ENCODE measurements at regions not wholly inside any gene's neighbourhood (a gene's known extent, or its start where the extent isn't known, plus 50 kb on each side); places are given as distances from the start of the nearest gene placed in this dataset.

DNA sequence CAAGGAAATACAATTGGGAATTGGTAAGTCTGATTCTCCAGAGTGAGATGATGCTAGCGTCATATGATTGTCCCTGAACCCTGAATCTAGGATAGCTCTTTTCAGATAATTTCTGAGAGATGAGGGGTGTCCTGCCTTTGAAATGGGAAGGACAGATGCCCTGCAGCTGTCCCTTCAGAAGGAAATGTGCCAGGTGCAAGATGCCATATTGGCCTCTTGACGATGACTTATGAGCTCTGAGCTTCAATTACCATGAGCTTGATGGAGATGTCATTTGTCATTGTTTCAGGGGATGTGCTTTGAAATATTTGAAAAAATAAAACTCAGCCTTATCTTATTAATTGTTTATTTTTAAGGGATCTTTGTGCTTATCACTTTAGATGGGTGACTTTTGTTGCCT is 185.1 kb downstream of the DACT1 start:
- TF ChIP-seq RARB (CRISPR knock-in tag; IDR thresholded peaks at IDR 0.05) (no peak), BACH2 (CRISPR knock-in tag; IDR thresholded peaks at IDR 0.05; ENCODE audit: borderline replicate concordance) (no peak), ZFP3 (CRISPR knock-in tag; IDR thresholded peaks at IDR 0.05) (no peak), ZNF8 (CRISPR knock-in tag; IDR thresholded peaks at IDR 0.05) (no peak), ZFP30 (CRISPR knock-in tag; IDR thresholded peaks at IDR 0.05) (no peak), ISL1 (CRISPR knock-in tag; IDR thresholded peaks at IDR 0.05) (no peak), GLIS3 (CRISPR knock-in tag; IDR thresholded peaks at IDR 0.05) (no peak), ZC3H10 (CRISPR knock-in tag; IDR thresholded peaks at IDR 0.05) (no peak), OSR1 (CRISPR knock-in tag; IDR thresholded peaks at IDR 0.05) (no peak), ARNTL (CRISPR knock-in tag; IDR thresholded peaks at IDR 0.05; ENCODE audit: borderline replicate concordance, low read depth) (no peak), TCF4 (CRISPR knock-in tag; IDR thresholded peaks at IDR 0.05; ENCODE audit: borderline replicate concordance) (no peak), ZNF565 (CRISPR knock-in tag; conservative IDR thresholded peaks at IDR 0.05; ENCODE audit: low read depth) (no peak), TOX (CRISPR knock-in tag; IDR thresholded peaks at IDR 0.05; ENCODE audit: borderline replicate concordance) (no peak)
- TF ChIP-seq, protein P1, sequence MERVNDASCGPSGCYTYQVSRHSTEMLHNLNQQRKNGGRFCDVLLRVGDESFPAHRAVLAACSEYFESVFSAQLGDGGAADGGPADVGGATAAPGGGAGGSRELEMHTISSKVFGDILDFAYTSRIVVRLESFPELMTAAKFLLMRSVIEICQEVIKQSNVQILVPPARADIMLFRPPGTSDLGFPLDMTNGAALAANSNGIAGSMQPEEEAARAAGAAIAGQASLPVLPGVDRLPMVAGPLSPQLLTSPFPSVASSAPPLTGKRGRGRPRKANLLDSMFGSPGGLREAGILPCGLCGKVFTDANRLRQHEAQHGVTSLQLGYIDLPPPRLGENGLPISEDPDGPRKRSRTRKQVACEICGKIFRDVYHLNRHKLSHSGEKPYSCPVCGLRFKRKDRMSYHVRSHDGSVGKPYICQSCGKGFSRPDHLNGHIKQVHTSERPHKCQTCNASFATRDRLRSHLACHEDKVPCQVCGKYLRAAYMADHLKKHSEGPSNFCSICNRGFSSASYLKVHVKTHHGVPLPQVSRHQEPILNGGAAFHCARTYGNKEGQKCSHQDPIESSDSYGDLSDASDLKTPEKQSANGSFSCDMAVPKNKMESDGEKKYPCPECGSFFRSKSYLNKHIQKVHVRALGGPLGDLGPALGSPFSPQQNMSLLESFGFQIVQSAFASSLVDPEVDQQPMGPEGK (CRISPR knock-in tag; IDR thresholded peaks at IDR 0.05; ENCODE audit: borderline replicate concordance), result no peak
- TF ChIP-seq, protein P2, sequence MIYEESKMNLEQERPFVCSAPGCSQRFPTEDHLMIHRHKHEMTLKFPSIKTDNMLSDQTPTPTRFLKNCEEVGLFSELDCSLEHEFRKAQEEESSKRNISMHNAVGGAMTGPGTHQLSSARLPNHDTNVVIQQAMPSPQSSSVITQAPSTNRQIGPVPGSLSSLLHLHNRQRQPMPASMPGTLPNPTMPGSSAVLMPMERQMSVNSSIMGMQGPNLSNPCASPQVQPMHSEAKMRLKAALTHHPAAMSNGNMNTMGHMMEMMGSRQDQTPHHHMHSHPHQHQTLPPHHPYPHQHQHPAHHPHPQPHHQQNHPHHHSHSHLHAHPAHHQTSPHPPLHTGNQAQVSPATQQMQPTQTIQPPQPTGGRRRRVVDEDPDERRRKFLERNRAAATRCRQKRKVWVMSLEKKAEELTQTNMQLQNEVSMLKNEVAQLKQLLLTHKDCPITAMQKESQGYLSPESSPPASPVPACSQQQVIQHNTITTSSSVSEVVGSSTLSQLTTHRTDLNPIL (CRISPR knock-in tag; IDR thresholded peaks at IDR 0.05; ENCODE audit: low read depth), result no peak
- no peak for ATAC-seq

DNA sequence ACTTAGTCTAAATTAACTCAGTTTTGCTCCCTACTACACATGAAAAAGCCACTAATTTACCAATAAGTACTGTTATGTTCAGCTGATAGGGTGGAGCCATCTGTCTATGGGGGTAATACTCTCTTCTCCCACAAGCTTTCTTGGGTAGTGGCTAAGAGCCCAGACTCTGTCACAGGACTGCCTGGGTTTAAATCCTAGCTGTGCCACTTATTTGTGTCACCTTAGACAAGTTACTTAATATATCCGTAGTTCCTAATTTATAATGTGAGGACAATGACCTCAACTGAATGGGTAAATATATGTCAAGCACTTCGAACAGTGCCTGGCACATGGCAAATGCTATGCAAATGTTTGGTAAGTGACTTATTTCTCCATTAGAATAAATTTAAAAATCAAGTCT is 185.6 kb downstream of the DACT1 start:
- ATAC-seq, result no peak

More for the DNA sequence above, 185.6 kb downstream of the DACT1 start:
- TF ChIP-seq ZNF8 (CRISPR knock-in tag; IDR thresholded peaks at IDR 0.05) (no peak), SNAI2 (CRISPR knock-in tag; IDR thresholded peaks at IDR 0.05) (no peak), ARNTL (CRISPR knock-in tag; IDR thresholded peaks at IDR 0.05; ENCODE audit: borderline replicate concordance, low read depth) (no peak), TOX (CRISPR knock-in tag; IDR thresholded peaks at IDR 0.05; ENCODE audit: borderline replicate concordance) (no peak), ISL1 (CRISPR knock-in tag; IDR thresholded peaks at IDR 0.05) (no peak), BACH2 (CRISPR knock-in tag; IDR thresholded peaks at IDR 0.05; ENCODE audit: borderline replicate concordance) (no peak), ZFP30 (CRISPR knock-in tag; IDR thresholded peaks at IDR 0.05) (no peak), ZNF70 (CRISPR knock-in tag; IDR thresholded peaks at IDR 0.05) (no peak), ZC3H10 (CRISPR knock-in tag; IDR thresholded peaks at IDR 0.05) (no peak), ESRRG (CRISPR knock-in tag; IDR thresholded peaks at IDR 0.05) (no peak), PPARA (CRISPR knock-in tag; IDR thresholded peaks at IDR 0.05; ENCODE audit: borderline replicate concordance) (no peak), CSDC2 (CRISPR knock-in tag; IDR thresholded peaks at IDR 0.05) (no peak)
- TF ChIP-seq, protein P2 (CRISPR knock-in tag; IDR thresholded peaks at IDR 0.05; ENCODE audit: low read depth), result no peak
- TF ChIP-seq, protein P3, sequence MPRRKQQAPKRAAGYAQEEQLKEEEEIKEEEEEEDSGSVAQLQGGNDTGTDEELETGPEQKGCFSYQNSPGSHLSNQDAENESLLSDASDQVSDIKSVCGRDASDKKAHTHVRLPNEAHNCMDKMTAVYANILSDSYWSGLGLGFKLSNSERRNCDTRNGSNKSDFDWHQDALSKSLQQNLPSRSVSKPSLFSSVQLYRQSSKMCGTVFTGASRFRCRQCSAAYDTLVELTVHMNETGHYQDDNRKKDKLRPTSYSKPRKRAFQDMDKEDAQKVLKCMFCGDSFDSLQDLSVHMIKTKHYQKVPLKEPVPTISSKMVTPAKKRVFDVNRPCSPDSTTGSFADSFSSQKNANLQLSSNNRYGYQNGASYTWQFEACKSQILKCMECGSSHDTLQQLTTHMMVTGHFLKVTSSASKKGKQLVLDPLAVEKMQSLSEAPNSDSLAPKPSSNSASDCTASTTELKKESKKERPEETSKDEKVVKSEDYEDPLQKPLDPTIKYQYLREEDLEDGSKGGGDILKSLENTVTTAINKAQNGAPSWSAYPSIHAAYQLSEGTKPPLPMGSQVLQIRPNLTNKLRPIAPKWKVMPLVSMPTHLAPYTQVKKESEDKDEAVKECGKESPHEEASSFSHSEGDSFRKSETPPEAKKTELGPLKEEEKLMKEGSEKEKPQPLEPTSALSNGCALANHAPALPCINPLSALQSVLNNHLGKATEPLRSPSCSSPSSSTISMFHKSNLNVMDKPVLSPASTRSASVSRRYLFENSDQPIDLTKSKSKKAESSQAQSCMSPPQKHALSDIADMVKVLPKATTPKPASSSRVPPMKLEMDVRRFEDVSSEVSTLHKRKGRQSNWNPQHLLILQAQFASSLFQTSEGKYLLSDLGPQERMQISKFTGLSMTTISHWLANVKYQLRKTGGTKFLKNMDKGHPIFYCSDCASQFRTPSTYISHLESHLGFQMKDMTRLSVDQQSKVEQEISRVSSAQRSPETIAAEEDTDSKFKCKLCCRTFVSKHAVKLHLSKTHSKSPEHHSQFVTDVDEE (CRISPR knock-in tag; IDR thresholded peaks at IDR 0.05), result no peak
- TF ChIP-seq, protein P1 (CRISPR knock-in tag; IDR thresholded peaks at IDR 0.05; ENCODE audit: borderline replicate concordance), result no peak
